Right ventricle myocardium inferior (tissue), 1 donor: ENCODE measurements at regions not wholly inside any gene's neighbourhood (a gene's known extent, or its start where the extent isn't known, plus 50 kb on each side); places are given as distances from the start of the nearest gene placed in this dataset.

ENCODE experiments used
- ATAC-seq: fragments of 200-7000 bp; cut with Tn5 transposase; one replicate; pipeline ENCODE4 v1.9.1; 2020; ENCODE audit warnings: mild to moderate bottlenecking, moderate library complexity
- DNase-seq: peaks from one replicate; pipeline ENCODE4 v3.0.0; 2021; ENCODE audit errors: missing footprints
- intact Hi-C: fragments of 100-400 bp; cut with DNase I; formaldehyde crosslinking; loops from one replicate; pipeline ENCODE4 v1.11.0; 2022
- donor health status: DM: no; HTN: yes; CAD: no; lungs with severe emphysema.

GRCh38 chr2:122859260-122859659 lies 1103.8 kb downstream of the TSN start:
- ATAC-seq: no peak
- DNase-seq: no peak
- intact Hi-C loops: no loop called here

- ATAC-seq (no peak), DNase-seq (no peak)
- intact Hi-C loops: no loop called here
These were observed 1108.1 kb downstream of the TSN start for GRCh38 chr2:122863532-122863931.

- DNase-seq: no peak
- intact Hi-C loops: no loop called here
- ATAC-seq: no peak
These were observed 1109.3 kb downstream of the TSN start for GRCh38 chr2:122864728-122865127.

- DNase-seq (no peak), ATAC-seq (no peak)
- intact Hi-C loops: no loop called here
These were observed 1110.6 kb downstream of the TSN start for GRCh38 chr2:122866095-122866494.

- DNase-seq (no peak), ATAC-seq (no peak)
- intact Hi-C loops: no loop called here
These were observed 1112.5 kb downstream of the TSN start for GRCh38 chr2:122867941-122868340.

- intact Hi-C loops: no loop called here
- DNase-seq: no peak
- no peak for ATAC-seq
These were observed 1113.3 kb downstream of the TSN start for GRCh38 chr2:122868646-122869275.

- intact Hi-C loops: no loop called here
- ATAC-seq: no peak
These were observed 1118.5 kb downstream of the TSN start for GRCh38 chr2:122873951-122874350.

GRCh38 chr2:122875091-122875865 lies 1119.8 kb downstream of the TSN start:
- DNase-seq (no peak), ATAC-seq (no peak)
- intact Hi-C loops: no loop called here

More at GRCh38 chr2:122873951-122874350, 1118.5 kb downstream of the TSN start:
- no peak for DNase-seq

- intact Hi-C loops: no loop called here
- DNase-seq: no peak
- no peak for ATAC-seq
These were observed 1128.4 kb downstream of the TSN start for GRCh38 chr2:122883849-122884248.

- no peak for ATAC-seq
- no peak for DNase-seq
- intact Hi-C loops: no loop called here
These were observed 1129.4 kb downstream of the TSN start for GRCh38 chr2:122884889-122885288.

- no peak for DNase-seq
- intact Hi-C loops: no loop called here
- ATAC-seq: no peak
These were observed 1130.0 kb downstream of the TSN start for GRCh38 chr2:122885436-122885835.

- intact Hi-C loops: no loop called here
- DNase-seq (no peak), ATAC-seq (no peak)
These were observed 1131.2 kb downstream of the TSN start for GRCh38 chr2:122886479-122887145.

- DNase-seq (no peak), ATAC-seq (no peak)
- intact Hi-C loops: no loop called here
These were observed 1125.5 kb upstream of the CNTNAP5 start for GRCh38 chr2:122899614-122900013.

GRCh38 chr2:122905431-122905830 lies 1119.7 kb upstream of the CNTNAP5 start:
- ATAC-seq: no peak
- intact Hi-C loops: no loop called here
- no peak for DNase-seq

- DNase-seq (no peak), ATAC-seq (no peak)
- intact Hi-C loops: no loop called here
These were observed 1116.9 kb upstream of the CNTNAP5 start for GRCh38 chr2:122908159-122908558.

GRCh38 chr2:122927197-122927596 lies 1097.9 kb upstream of the CNTNAP5 start:
- intact Hi-C loops: no loop called here

GRCh38 chr2:122927710-122928557 lies 1097.2 kb upstream of the CNTNAP5 start:
- intact Hi-C loops: no loop called here
- ATAC-seq (no peak), DNase-seq (no peak)

More at GRCh38 chr2:122927197-122927596, 1097.9 kb upstream of the CNTNAP5 start:
- ATAC-seq (no peak), DNase-seq (no peak)

- ATAC-seq: no peak
- DNase-seq: no peak
- intact Hi-C loops: no loop called here
These were observed 1095.7 kb upstream of the CNTNAP5 start for GRCh38 chr2:122929347-122929746.

GRCh38 chr2:122935506-122935905 lies 1089.6 kb upstream of the CNTNAP5 start:
- DNase-seq (no peak), ATAC-seq (no peak)
- intact Hi-C loops: no loop called here
